GM21367 (cell line): ENCODE measurements at regions not wholly inside any gene's neighbourhood (a gene's known extent, or its start where the extent isn't known, plus 50 kb on each side); places are given as distances from the start of the nearest gene placed in this dataset.

Experiments used
- ATAC-seq: cut with Tn5 transposase; IDR thresholded peaks from one replicate; pipeline ENCODE4 v1.9.1; 2021; ENCODE audit not compliant: unreplicated experiment

- no peak for ATAC-seq
Observed at GRCh38 chr5:74136276-74136825, 504.2 kb downstream of the ENC1 start.

DNA sequence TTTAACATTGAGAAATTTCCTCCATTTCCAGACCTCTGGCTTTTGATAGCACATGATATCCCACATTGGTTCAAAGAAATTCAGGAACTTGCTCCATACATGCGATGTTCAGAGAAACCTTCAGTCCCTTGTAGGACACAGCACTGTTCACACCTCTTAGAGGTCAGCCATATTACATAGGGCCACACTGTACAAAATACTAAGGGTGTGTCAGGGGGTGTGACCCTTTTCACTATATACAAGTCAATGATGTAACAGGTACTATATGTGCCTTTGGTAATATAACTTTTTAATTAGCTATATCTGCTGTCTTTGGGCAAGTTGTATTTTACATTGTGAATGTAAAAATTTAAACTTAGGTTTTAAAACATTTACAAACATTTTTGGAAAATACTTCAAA, 505.5 kb downstream of the ENC1 start:
- no peak for ATAC-seq

GRCh38 chr5:74132485-74132884, 506.5 kb downstream of the ARHGEF28 start:
- no peak for ATAC-seq

DNA sequence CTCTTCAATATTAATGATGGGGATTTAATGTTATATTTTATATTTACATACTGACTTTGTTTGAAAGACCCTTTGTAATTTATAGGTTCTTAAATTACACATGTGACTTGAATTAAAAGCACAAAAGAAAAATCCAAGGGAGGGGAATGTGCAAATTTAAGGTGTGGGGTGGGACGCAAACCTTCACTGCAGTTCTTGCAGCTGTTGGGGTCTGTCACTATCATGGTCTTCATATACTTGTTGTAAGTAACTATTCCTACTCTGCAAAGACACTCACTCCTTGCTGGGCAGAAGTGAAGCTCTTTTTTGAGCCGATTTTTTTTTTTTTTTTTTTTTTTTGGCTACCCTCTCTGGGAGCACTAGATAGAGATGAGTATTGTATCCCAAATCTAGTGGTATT, 505.3 kb downstream of the ARHGEF28 start:
- no peak for ATAC-seq

DNA sequence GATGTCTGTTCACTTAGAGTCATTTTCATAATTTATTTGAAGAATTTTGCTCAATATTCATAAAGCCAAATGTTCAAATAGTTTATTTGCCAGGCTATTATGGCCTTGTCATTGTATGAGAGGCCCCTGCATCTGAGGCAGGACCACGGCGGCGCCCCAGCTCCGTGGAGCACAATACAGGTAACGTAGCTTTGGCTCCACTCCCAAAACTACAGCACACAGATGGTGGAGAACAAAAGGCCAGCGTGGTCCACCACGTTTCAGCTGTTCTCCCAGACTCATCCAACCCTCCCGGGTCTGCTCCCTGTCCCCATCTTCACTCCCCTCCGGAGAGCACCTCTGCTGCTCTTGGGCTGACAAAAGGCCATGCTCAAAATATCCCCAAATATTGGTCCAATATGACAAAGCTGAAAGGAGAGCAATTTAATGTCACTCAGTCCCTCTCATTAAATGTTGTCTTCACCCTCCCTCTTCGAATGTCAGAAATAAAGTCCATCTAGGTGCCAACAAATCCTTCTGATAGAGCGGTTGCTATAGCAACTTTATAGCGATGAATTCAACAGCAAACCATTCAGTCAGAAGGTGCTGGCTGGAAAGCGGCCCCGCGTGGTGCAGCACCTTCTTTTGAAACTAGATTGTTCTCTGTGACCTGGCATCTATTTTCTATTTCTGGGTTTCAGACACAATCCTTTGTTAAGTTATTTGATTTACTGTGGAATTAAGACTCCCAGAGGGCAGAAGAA, 504.3 kb downstream of the ARHGEF28 start:
- no peak for ATAC-seq

- no peak for ATAC-seq
Observed at GRCh38 chr5:74127381-74128320, 501.7 kb downstream of the ARHGEF28 start.

- ATAC-seq = no peak
Observed at GRCh38 chr5:74126294-74126693, 500.3 kb downstream of the ARHGEF28 start.

GRCh38 chr5:74124826-74125225, 498.8 kb downstream of the ARHGEF28 start:
- no peak for ATAC-seq

DNA sequence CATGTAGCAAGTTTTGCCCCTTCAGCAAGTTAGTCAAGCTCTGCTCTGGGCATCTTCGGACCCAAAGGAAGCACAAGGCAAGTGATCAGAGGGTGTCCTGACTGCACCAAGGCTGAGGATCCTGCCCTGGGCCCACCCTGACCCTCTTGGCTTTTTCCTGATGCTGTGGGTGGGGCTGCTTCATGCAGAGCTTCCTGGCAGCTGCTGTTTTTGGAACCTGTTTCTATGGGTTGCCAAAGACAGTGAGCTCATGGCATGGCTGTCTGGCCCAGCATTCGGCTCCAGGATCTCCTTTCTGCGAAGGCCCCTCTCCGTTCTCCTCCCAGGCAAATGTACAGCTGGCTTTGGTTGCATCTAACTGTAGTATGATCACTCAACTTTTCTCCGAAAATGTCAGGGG, 497.9 kb downstream of the ARHGEF28 start:
- no peak for ATAC-seq

DNA sequence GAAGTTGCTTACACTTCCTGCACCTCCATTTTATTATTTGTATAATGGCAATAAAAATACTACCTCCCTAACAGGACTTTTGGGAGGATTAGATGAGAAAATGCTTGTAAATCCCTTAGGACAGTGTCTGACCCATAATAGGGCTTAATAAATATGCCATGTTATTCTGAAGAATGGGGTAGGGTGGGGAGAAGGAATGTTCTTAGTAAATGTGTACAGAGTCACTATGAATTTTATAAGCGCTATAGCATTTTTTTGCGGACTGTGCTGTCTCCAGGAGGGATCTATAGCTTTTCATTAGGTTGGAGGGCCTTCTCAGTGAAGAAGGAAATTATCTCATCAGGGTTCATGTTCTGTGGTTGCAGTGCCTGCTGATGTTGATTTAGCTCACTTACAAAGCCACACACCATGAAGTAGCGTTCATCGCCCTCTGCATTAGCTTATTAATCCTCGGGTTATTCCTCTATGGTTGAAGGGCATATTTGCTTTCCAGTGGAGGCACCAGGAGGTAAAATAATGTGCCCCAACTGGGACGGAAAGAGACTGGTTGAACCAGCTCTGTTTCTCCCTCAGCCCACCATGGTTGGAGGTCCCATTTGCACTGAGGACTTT, 497.1 kb downstream of the ARHGEF28 start:
- ATAC-seq = no peak

DNA sequence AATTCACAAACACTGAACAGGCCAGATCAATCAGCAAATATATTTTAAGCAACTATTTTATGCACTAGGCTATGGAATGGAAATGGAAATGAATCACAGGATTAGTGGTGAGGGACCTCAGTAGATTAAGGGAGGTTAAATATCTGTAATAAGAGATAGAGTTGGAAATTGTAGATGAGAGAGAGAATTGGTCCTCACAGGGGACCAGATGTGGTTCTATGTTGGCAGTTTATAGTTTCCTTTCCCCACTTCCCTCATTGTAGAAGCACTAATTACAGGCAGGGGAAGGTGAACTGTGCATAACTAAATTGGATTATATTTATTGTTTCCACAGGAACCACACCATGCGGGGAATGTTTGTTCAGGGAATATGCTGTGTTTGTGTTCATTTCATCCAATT, 496.2 kb downstream of the ARHGEF28 start:
- ATAC-seq = no peak

DNA sequence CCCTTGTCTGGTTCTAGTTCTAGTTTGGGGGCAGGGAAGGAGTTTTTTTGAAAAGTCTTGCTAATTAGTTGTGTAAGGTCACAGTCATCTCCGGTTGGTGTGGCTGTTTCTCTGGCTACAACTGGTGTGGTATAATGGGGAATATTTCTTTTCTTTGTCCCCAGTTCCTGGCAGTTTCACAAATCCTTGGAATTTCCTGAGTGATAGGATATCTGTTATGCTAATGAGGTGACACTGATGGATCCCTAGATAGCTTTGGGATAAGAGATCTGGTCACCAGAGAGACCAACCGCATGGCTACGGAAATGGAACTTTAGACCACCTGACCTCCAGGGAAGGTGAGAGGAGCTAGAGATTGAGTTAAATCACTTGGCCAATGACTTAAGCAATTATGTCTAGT, 494.6 kb downstream of the ARHGEF28 start:
- ATAC-seq = no peak

DNA sequence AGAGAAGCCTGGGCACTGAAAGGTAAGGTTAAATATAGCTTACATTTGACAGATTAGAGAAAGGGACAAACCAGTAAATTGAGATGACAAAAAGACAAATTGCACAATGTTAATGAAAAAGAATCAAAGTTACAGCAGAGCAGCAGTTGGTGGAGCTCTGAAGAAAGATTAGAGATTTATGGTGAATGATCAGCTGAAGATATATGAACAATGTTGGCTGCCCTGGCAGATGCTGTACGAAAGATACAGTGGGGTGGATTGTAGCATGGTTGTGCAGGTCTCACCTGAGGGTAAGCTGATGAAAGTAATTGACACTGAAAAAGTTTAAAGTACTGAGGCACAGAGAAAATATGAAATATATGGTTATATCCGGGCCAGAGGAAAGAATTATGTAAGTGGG, 492.1 kb downstream of the ARHGEF28 start:
- ATAC-seq = no peak

- ATAC-seq = no peak
Observed at GRCh38 chr5:74116984-74117383, 491.0 kb downstream of the ARHGEF28 start.

GRCh38 chr5:74116266-74116665, 490.3 kb downstream of the ARHGEF28 start:
- no peak for ATAC-seq

DNA sequence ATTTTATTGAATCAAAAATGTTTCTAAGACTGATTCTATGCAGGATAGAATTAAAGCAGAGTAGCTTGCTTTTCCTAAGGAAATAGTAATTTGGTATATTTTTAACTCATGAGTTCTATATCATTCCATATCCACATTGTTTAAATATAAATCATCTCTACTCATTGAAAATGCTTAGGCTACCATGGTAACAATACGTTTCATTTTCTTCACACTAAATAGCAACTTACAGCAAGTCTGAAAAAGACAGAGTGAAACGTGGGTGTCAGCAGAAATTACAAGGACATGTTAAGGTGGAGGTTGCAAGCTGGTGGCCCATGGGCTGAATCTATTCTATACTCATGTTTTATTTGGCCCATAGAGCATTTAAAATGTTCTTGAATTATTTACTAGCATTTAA, 487.9 kb downstream of the ARHGEF28 start:
- no peak for ATAC-seq

DNA sequence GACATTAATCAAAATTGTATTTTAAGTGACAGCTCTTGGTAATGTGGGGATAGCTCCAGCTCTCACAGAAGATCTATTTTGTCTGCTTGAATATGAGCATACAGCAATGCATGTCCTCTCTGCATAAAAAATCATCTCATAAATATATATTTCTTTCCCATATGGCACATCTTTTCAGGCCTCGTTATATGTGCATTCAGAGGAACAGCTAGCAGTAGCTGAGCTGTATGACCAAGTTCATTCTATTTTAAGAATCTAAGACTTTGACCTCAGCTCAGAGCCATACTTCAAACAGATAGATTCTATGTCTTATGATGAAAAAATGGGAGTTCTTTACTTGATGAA, 487.2 kb downstream of the ARHGEF28 start:
- ATAC-seq = no peak

- ATAC-seq = no peak
Observed at GRCh38 chr5:74112372-74113195, 486.6 kb downstream of the ARHGEF28 start.

DNA sequence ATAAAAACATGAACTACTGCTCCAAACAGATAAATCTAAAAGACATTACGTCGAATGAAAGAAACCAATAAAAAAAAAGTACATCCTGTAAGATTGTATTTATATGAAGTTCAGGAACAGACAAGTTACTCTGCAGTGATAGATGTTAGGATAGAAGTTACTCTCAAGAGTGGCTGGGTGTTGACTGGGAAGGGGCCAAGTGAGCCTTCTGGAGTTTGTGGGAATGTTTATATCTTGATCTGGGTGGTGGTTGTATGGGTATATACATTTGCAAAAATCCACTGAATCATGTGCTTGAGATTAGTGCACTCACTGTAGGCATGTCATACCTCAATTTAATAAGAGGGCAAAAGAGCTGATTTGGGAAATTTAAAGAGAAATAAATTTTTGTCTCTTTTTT, 485.8 kb downstream of the ARHGEF28 start:
- no peak for ATAC-seq

- ATAC-seq = no peak
Observed at GRCh38 chr5:74109344-74109743, 483.3 kb downstream of the ARHGEF28 start.

DNA sequence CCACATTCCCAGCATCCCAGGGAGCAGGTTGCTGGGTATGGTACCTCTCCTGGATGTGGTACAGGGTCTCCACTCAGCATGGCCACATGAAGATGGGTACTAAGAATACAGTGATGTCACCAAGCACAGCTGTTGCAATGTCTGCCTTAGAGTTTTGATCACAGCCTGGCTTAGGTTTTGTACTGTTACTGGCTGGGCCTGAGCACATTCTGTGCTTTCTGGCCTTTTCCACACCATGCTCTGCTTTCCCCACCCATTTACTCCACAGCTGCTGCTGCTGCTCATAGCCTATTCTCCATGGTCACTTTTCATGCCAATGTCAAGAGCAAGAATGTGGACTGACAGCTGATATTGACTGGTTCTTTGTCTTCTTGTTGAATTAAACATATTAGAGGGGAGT, 481.9 kb downstream of the ARHGEF28 start:
- ATAC-seq = no peak
